Endothelial cell of umbilical vein (primary cell): ENCODE measurements at regions not wholly inside any gene's neighbourhood (a gene's known extent, or its start where the extent isn't known, plus 50 kb on each side); places are given as distances from the start of the nearest gene placed in this dataset.

Source experiments
- BruUV-seq: library from RNA; stranded (reverse); fragments of 400-500 nt; replicated peaks from 2 replicates; lab custom pipeline; 2021; lab: Mats Ljungman, UMichigan
- CTCF ChIA-PET: fragments of 300-600, 350-600 bp; sonication (Branson Sonifier 250); formaldehyde crosslinking; loops from one replicate; lab custom pipeline; 2021; ENCODE audit warnings: antibody characterized with exemption, inconsistent platforms; lab: Charles Lee
- POLR2A ChIA-PET: fragments of 300-600, 350-600 bp; sonication (Branson Sonifier 250); formaldehyde crosslinking; loops from one replicate; lab custom pipeline; 2021; ENCODE audit warnings: antibody characterized with exemption, inconsistent platforms; lab: Charles Lee
- DNase-seq: peaks from one replicate; pipeline ENCODE4 v3.0.0-alpha.2; 2011; ENCODE audit warnings: low read depth, low spot score
- FAIRE-seq: peaks from 2 replicates; lab custom pipeline; 2011; peaks lifted over from hg19 to GRCh38; lab: Jason Lieb, UNC
- H2AFZ ChIP-seq: 2 replicates; pipeline ENCODE4 v1.6.0; 2012; ENCODE audit warnings: low read depth, low read length, control low read depth, inconsistent platforms
- H3K27ac ChIP-seq: 2 replicates; pipeline ENCODE4 v1.5.1; 2011; ENCODE audit warnings: low read depth, mild to moderate bottlenecking, control low read depth, low read length, moderate library complexity; ENCODE audit not compliant: insufficient read depth
- H3K27me3 ChIP-seq, 2 experiments: 2 replicates each; pipeline versions ENCODE4 v1.6.0 to v1.6.1; 2011; ENCODE audit warnings: low read length in 2 of 2, mixed read lengths in 1 of 2; ENCODE audit not compliant: control insufficient read depth in 2 of 2, insufficient read depth in 2 of 2
- H3K36me3 ChIP-seq, 2 experiments: 2 replicates in 1 of 2; 3 replicates in 1 of 2; pipeline ENCODE4 v1.5.1; 2011; ENCODE audit warnings: low read length in 2 of 2, mild to moderate bottlenecking in 1 of 2, moderate library complexity in 1 of 2; ENCODE audit not compliant: control insufficient read depth in 2 of 2, insufficient read depth in 2 of 2; ENCODE audit errors: extremely low read depth in 1 of 2
- H3K4me1 ChIP-seq: 3 replicates; pipeline ENCODE4 v1.5.1; 2011; ENCODE audit warnings: mild to moderate bottlenecking, low read length; ENCODE audit not compliant: control insufficient read depth, insufficient read depth; ENCODE audit errors: extremely low read depth
- H3K4me2 ChIP-seq: 2 replicates; pipeline ENCODE4 v1.6.1; 2011; ENCODE audit warnings: low read length, control low read depth, mixed read lengths; ENCODE audit not compliant: insufficient read depth
- H3K4me3 ChIP-seq, 3 experiments: fragments of 200-600 bp in 1 of 3; sonication (generic), shearing (Covaris generic) in 1 of 3; replicated peaks in 1 of 3; 2 replicates each; pipeline ENCODE4 v1.5.1; 2011 to 2016; ENCODE audit warnings: control low read depth in 3 of 3, low read length in 3 of 3, mild to moderate bottlenecking in 2 of 3, inconsistent platforms in 1 of 3, low read depth in 1 of 3, moderate library complexity in 1 of 3; ENCODE audit not compliant: insufficient read depth in 1 of 3
- H3K79me2 ChIP-seq: 2 replicates; pipeline ENCODE4 v1.6.0; 2012; ENCODE audit warnings: low read length, inconsistent platforms; ENCODE audit not compliant: control insufficient read depth, insufficient read depth
- H3K9ac ChIP-seq: replicated peaks from 2 replicates; pipeline ENCODE3; 2011; ENCODE audit warnings: low read length, control low read depth; ENCODE audit not compliant: insufficient read depth; ENCODE audit errors: extremely low read depth
- H3K9me1 ChIP-seq: replicated peaks from 3 replicates; pipeline ENCODE4 v1.6.0; 2011; ENCODE audit warnings: mild to moderate bottlenecking, low read length; ENCODE audit not compliant: control insufficient read depth, insufficient read depth; ENCODE audit errors: extremely low read depth
- H3K9me3 ChIP-seq: replicated peaks from 2 replicates; pipeline ENCODE4 v1.5.1; 2012; ENCODE audit warnings: low read length, inconsistent platforms; ENCODE audit not compliant: control insufficient read depth, insufficient read depth
- H4K20me1 ChIP-seq: replicated peaks from 2 replicates; pipeline ENCODE3; 2011; ENCODE audit warnings: mild to moderate bottlenecking, low read length; ENCODE audit not compliant: control insufficient read depth, insufficient read depth; ENCODE audit errors: extremely low read depth
- CTCF ChIP-seq, 2 donors: IDR thresholded peaks; 1 replicate in 1 of 2; 2 replicates in 1 of 2; pipeline ENCODE4 v1.5.1; 2011; ENCODE audit warnings: low read length in 2 of 2, mild to moderate bottlenecking in 2 of 2, moderate library complexity in 2 of 2, control low read depth in 1 of 2, inconsistent platforms in 1 of 2, low read depth in 1 of 2; ENCODE audit not compliant: insufficient read depth in 1 of 2; ENCODE audit errors: extremely low read depth in 1 of 2
- EZH2 ChIP-seq: IDR thresholded peaks from 2 replicates; pipeline ENCODE4 v1.6.1; 2012; ENCODE audit warnings: borderline replicate concordance, low read depth, mild to moderate bottlenecking, moderate library complexity, low read length, inconsistent platforms; ENCODE audit not compliant: severe bottlenecking
- FOS ChIP-seq: IDR thresholded peaks from 2 replicates; pipeline ENCODE4 v1.6.1; 2011; ENCODE audit warnings: mild to moderate bottlenecking, low read length, moderate library complexity, borderline replicate concordance; ENCODE audit not compliant: insufficient read depth
- GATA2 ChIP-seq: IDR thresholded peaks from 2 replicates; pipeline ENCODE4 v1.7.0; 2011; ENCODE audit warnings: low read depth, mild to moderate bottlenecking, moderate library complexity, mixed read lengths, low read length; ENCODE audit not compliant: insufficient read length, insufficient read depth
- JUN ChIP-seq: IDR thresholded peaks from 2 replicates; pipeline ENCODE4 v1.6.1; 2011; ENCODE audit warnings: borderline replicate concordance, low read depth; ENCODE audit not compliant: insufficient read length, insufficient read depth
- MAX ChIP-seq: IDR thresholded peaks from 2 replicates; pipeline ENCODE4 v1.6.1; 2011; ENCODE audit not compliant: insufficient read depth, insufficient read length
- MYC ChIP-seq: IDR thresholded peaks from one replicate; pipeline ENCODE4 v1.6.1; 2011; ENCODE audit warnings: mild to moderate bottlenecking, low read depth, low read length
- POLR2A ChIP-seq: IDR thresholded peaks from 2 replicates; pipeline ENCODE4 v1.6.1; 2012; ENCODE audit warnings: low read depth, mild to moderate bottlenecking, control low read depth, low read length
- POLR2AphosphoS5 ChIP-seq: IDR thresholded peaks from 2 replicates; pipeline ENCODE4 v1.6.1; 2012; ENCODE audit warnings: low read depth, mild to moderate bottlenecking, control low read depth, low read length, moderate library complexity; ENCODE audit not compliant: insufficient read depth
- dilution Hi-C: fragments of 300-500 bp; cut with MboI; formaldehyde crosslinking; loops from one replicate; pipeline ENCODE4 v1.15.0; 2019; ENCODE audit warnings: low sequenced_read_pairs; ENCODE audit not compliant: extremely low pct_ligation_motif_present
- intact Hi-C: fragments of 100-400 bp; cut with micrococcal nuclease; formaldehyde crosslinking; loops from one replicate; pipeline ENCODE4 v1.10.0; 2022

DNA sequence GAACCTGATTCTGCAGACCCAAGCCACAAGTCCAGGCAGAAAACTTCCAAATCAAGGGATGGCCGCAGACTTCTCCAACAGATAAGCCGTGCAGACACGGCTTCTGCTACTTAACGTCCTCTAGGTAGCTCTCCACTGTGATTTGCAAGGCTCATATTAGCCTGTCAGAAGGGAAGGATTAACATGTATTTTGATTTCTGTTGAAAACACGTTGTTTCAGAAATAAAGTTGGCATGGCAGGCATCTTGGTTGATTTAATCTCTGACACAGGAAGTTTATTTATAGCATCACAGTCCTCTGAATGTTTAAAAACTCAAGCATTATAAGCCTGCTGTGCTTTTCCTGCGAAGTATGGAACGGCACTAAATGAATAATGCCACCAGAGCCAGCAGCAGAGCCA is 166.8 kb upstream of the TOX3 start:
- Histone ChIP-seq H3K27me3 (no peaks in the 10 kb centered on the region), H3K9ac (no peak overlapping the region), H3K9me1 (no peaks in the 10 kb centered on the region), H3K4me1 (no peaks in the 10 kb centered on the region), H3K27ac (no peak overlapping the region), H3K36me3 (no peaks in the 10 kb centered on the region), H2AFZ (no peak overlapping the region), H4K20me1 (no peaks in the 10 kb centered on the region), H3K4me2 (no peak overlapping the region), H3K9me3 (no peaks in the 10 kb centered on the region), H3K4me3 (no peak overlapping the region), H3K79me2 (no peaks in the 10 kb centered on the region)
- TF ChIP-seq MYC (no peak), POLR2A (no peak), POLR2AphosphoS5 (no peak), EZH2 (no peak), JUN (no peak), CTCF (IDR thresholded peaks at IDR 0.05; ENCODE audit: extremely low read depth in 1 of 2, insufficient read depth in 1 of 2, low read depth in 1 of 2, low read length in 2 of 2) (no peak)
- CTCF ChIA-PET, result no interaction called here
- dilution Hi-C loops, result no loop called here
- DNase-seq (no peak), FAIRE-seq (no peak)
- BruUV-seq, result no TSS peak
- intact Hi-C loops, result no loop called here
- POLR2A ChIA-PET, result no interaction called here

- FAIRE-seq, result no peak
- Histone ChIP-seq H2AFZ (no peak overlapping the region), H3K4me3 (no peak overlapping the region), H3K27ac (no peak overlapping the region), H4K20me1 (no peaks in the 10 kb centered on the region), H3K4me2 (no peak overlapping the region), H3K9ac (no peak overlapping the region), H3K9me3 (no peaks in the 10 kb centered on the region), H3K9me1 (no peaks in the 10 kb centered on the region), H3K27me3 (no peaks in the 10 kb centered on the region), H3K79me2 (no peaks in the 10 kb centered on the region), H3K4me1 (no peaks in the 10 kb centered on the region), H3K36me3 (no peaks in the 10 kb centered on the region)
- ChIA-PET CTCF (no interaction called here), POLR2A (no interaction called here)
- TF ChIP-seq POLR2AphosphoS5 (no peak), CTCF (IDR thresholded peaks at IDR 0.05; ENCODE audit: extremely low read depth in 1 of 2, insufficient read depth in 1 of 2, low read depth in 1 of 2, low read length in 2 of 2) (no peak), POLR2A (no peak), GATA2 (no peak), EZH2 (no peak), MAX (no peak), FOS (no peak), JUN (no peak), MYC (no peak)
- dilution Hi-C loops (no loop called here), intact Hi-C loops (no loop called here)
- BruUV-seq, result no TSS peak
- no peak for DNase-seq
Measured at GRCh38 chr16:52709306-52709705, 162.4 kb upstream of the TOX3 start.
